IMR-90 (cell line): ENCODE measurements at regions not wholly inside any gene's neighbourhood (a gene's known extent, or its start where the extent isn't known, plus 50 kb on each side); places are given as distances from the start of the nearest gene placed in this dataset.
"Not testable (repeated sequence)": the region's sequence is repeated elsewhere in the genome, so short reads cannot be mapped to it uniquely, and the experiment has no call there.

Source experiments
- ATAC-seq: fragments of 200-7000 bp; cut with Tn5 transposase; 2 replicates; pipeline ENCODE4 v1.9.1; 2020; ENCODE audit warnings: low read depth, mild to moderate bottlenecking, moderate library complexity
- BruUV-seq: library from RNA; stranded (reverse); fragments of 400-500 nt; replicated peaks from 2 replicates; lab custom pipeline; 2021; lab: Mats Ljungman, UMichigan
- CTCF ChIA-PET: fragments of 300-600 bp; formaldehyde crosslinking; extraction: SDS; loops from one replicate; lab custom pipeline; 2021; ENCODE audit warnings: antibody characterized with exemption; lab: Yijun Ruan, JAX
- POLR2A ChIA-PET: fragments of 300-600 bp; sonication (Branson Sonifier 250); formaldehyde crosslinking; loops from one replicate; lab custom pipeline; 2022; ENCODE audit warnings: antibody characterized with exemption; ENCODE audit not compliant: unreplicated experiment; lab: Charles Lee
- DNase-seq: peaks from one replicate; pipeline ENCODE4 v3.0.0; 2013
- H2AFZ ChIP-seq: replicated peaks from 2 replicates; pipeline ENCODE3; 2013; ENCODE audit warnings: low read length, mild to moderate bottlenecking; ENCODE audit not compliant: poor library complexity
- H2AK5ac ChIP-seq: 2 replicates; pipeline ENCODE4 v1.6.1; 2013; ENCODE audit warnings: low read depth, low read length, inconsistent platforms
- H2AK9ac ChIP-seq: replicated peaks from 2 replicates; pipeline ENCODE3; 2013; ENCODE audit warnings: mild to moderate bottlenecking, low read depth, low read length, moderate library complexity; ENCODE audit not compliant: poor library complexity
- H2BK120ac ChIP-seq: 2 replicates; pipeline ENCODE4 v1.6.1; 2013; ENCODE audit warnings: low read depth, low read length, inconsistent platforms
- H2BK15ac ChIP-seq: 3 replicates; pipeline ENCODE4 v1.6.1; 2013; ENCODE audit warnings: low read depth, low read length, inconsistent platforms
- H2BK20ac ChIP-seq: 2 replicates; pipeline ENCODE4 v1.6.1; 2013; ENCODE audit warnings: low read depth, mild to moderate bottlenecking, inconsistent platforms, low read length, moderate library complexity
- H2BK5ac ChIP-seq: 2 replicates; pipeline ENCODE4 v1.6.1; 2013; ENCODE audit warnings: mild to moderate bottlenecking, low read depth, low read length, inconsistent platforms; ENCODE audit not compliant: poor library complexity, severe bottlenecking
- H3K14ac ChIP-seq: replicated peaks from 2 replicates; pipeline ENCODE4 v1.6.1; 2013; ENCODE audit warnings: low read depth, low read length, inconsistent platforms
- H3K18ac ChIP-seq: 2 replicates; pipeline ENCODE4 v1.6.1; 2013; ENCODE audit warnings: low read depth, low read length, control low read depth
- H3K23ac ChIP-seq: 2 replicates; pipeline ENCODE4 v1.6.1; 2013; ENCODE audit warnings: low read depth, low read length, inconsistent platforms
- H3K27ac ChIP-seq: 2 replicates; pipeline ENCODE4 v1.5.1; 2013; ENCODE audit warnings: mild to moderate bottlenecking, control low read depth, low read length; ENCODE audit not compliant: insufficient read depth
- H3K27me3 ChIP-seq: 2 replicates; pipeline ENCODE4 v1.6.1; 2013; ENCODE audit warnings: low read length; ENCODE audit not compliant: control insufficient read depth, insufficient read depth
- H3K36me3 ChIP-seq: 2 replicates; pipeline ENCODE4 v1.6.1; 2013; ENCODE audit warnings: low read length, mixed read lengths; ENCODE audit not compliant: control insufficient read depth, insufficient read depth
- H3K4ac ChIP-seq: 2 replicates; pipeline ENCODE4 v1.6.1; 2013; ENCODE audit warnings: low read depth, low read length, inconsistent platforms
- H3K4me1 ChIP-seq: 2 replicates; pipeline ENCODE4 v1.6.1; 2013; ENCODE audit warnings: low read length, mixed read lengths; ENCODE audit not compliant: control insufficient read depth, insufficient read depth
- H3K4me2 ChIP-seq: 2 replicates; pipeline ENCODE4 v1.6.1; 2013; ENCODE audit warnings: low read depth, mild to moderate bottlenecking, control low read depth, low read length, moderate library complexity
- H3K4me3 ChIP-seq: 2 replicates; pipeline ENCODE4 v1.5.1; 2013; ENCODE audit warnings: low read depth, mild to moderate bottlenecking, control low read depth, low read length, moderate library complexity; ENCODE audit not compliant: insufficient read depth
- H3K56ac ChIP-seq: 2 replicates; pipeline ENCODE4 v1.6.1; 2013; ENCODE audit warnings: low read length, inconsistent platforms; ENCODE audit not compliant: insufficient read depth; ENCODE audit errors: extremely low read depth
- H3K79me1 ChIP-seq, 2 experiments: 2 replicates each; pipeline ENCODE4 v1.6.1; 2013; ENCODE audit warnings: low read length in 2 of 2, inconsistent platforms in 1 of 2, low read depth in 1 of 2
- H3K9ac ChIP-seq: 2 replicates; pipeline ENCODE4 v1.6.1; 2013; ENCODE audit warnings: low read depth, low read length, control low read depth
- H3K9me1 ChIP-seq: 2 replicates; pipeline ENCODE4 v1.6.1; 2013; ENCODE audit warnings: low read length, inconsistent platforms; ENCODE audit not compliant: insufficient read depth
- H3K9me3 ChIP-seq: 2 replicates; pipeline ENCODE4 v1.6.1; 2013; ENCODE audit warnings: low read length; ENCODE audit not compliant: control insufficient read depth, insufficient read depth
- H4K20me1 ChIP-seq: 2 replicates; pipeline ENCODE4 v1.6.1; 2013; ENCODE audit warnings: low read length, inconsistent platforms; ENCODE audit not compliant: insufficient read depth
- H4K5ac ChIP-seq: 2 replicates; pipeline ENCODE4 v1.6.1; 2013; ENCODE audit warnings: mild to moderate bottlenecking, low read depth, low read length, control low read depth
- H4K8ac ChIP-seq, 2 experiments: 2 replicates each; pipeline ENCODE4 v1.6.1; 2013; ENCODE audit warnings: low read depth in 2 of 2, low read length in 2 of 2, control low read depth in 1 of 2, inconsistent platforms in 1 of 2
- H4K91ac ChIP-seq: 2 replicates; pipeline ENCODE4 v1.6.1; 2013; ENCODE audit warnings: low read depth, low read length, inconsistent platforms; ENCODE audit not compliant: insufficient read depth
- WGBS, 2 experiments: methylation state at CpG; one replicate each; pipeline versions ENCODE4 v1.1.5 to v1.1.7; 2013; ENCODE audit warnings: missing lambda C conversion rate in 2 of 2; ENCODE audit not compliant: insufficient read length in 1 of 2; ENCODE audit errors: extremely low coverage in 2 of 2; 5-methylcytosine and 5-hydroxymethylcytosine counted together
- dilution Hi-C: fragments of 300-500 bp; cut with HindIII; formaldehyde crosslinking; loops from one replicate; pipeline ENCODE4 v1.14.3; 2018; ENCODE audit warnings: low sequenced_read_pairs; ENCODE audit not compliant: unreplicated experiment
- in situ Hi-C: fragments of 300-500 bp; cut with MboI; formaldehyde crosslinking; loops from 3 replicates; pipeline ENCODE4 v1.14.3; 2019; ENCODE audit warnings: low sequenced_read_pairs, inconsistent platforms, mixed read lengths
- intact Hi-C: fragments of 100-400 bp; cut with micrococcal nuclease; formaldehyde crosslinking; loops from 2 replicates; pipeline ENCODE4 v1.10.0; 2022

- H3K23ac ChIP-seq, dilution Hi-C loops, H2BK120ac ChIP-seq, BruUV-seq, H3K79me1 ChIP-seq, H3K27ac ChIP-seq, POLR2A ChIA-PET, H3K14ac ChIP-seq, H4K91ac ChIP-seq, H4K8ac ChIP-seq, H2BK15ac ChIP-seq, H2AK9ac ChIP-seq, H3K36me3 ChIP-seq, H2BK20ac ChIP-seq, H4K5ac ChIP-seq, H3K4me1 ChIP-seq, intact Hi-C loops, H2AK5ac ChIP-seq, H3K4me2 ChIP-seq, in situ Hi-C loops, ATAC-seq, H3K9me3 ChIP-seq, H3K56ac ChIP-seq, H3K27me3 ChIP-seq, DNase-seq, H3K18ac ChIP-seq, H2BK5ac ChIP-seq, CTCF ChIA-PET, H2AFZ ChIP-seq, H3K9me1 ChIP-seq, H3K4me3 ChIP-seq, H3K4ac ChIP-seq, H3K9ac ChIP-seq, H4K20me1 ChIP-seq: not testable (repeated sequence)
- WGBS, 2 experiments, result 49% methylated on average over 3 of the region's 7 CpGs; no CpG with 5 or more reads in 1 of the 2 experiments
Measured at GRCh38 chr4:4019071-4019470, 207.7 kb downstream of the OTOP1 start.

- H3K9me1 ChIP-seq, H3K23ac ChIP-seq, intact Hi-C loops, H4K20me1 ChIP-seq, CTCF ChIA-PET, H3K4ac ChIP-seq, H3K4me1 ChIP-seq, H3K9ac ChIP-seq, H3K14ac ChIP-seq, in situ Hi-C loops, H4K91ac ChIP-seq, H2BK5ac ChIP-seq, H2AFZ ChIP-seq, H3K27ac ChIP-seq, H3K18ac ChIP-seq, H2AK5ac ChIP-seq, H2BK20ac ChIP-seq, H3K36me3 ChIP-seq, POLR2A ChIA-PET, H3K56ac ChIP-seq, DNase-seq, H2BK120ac ChIP-seq, H3K27me3 ChIP-seq, H2BK15ac ChIP-seq, H3K79me1 ChIP-seq, dilution Hi-C loops, H4K8ac ChIP-seq, ATAC-seq, H4K5ac ChIP-seq, BruUV-seq, H3K9me3 ChIP-seq, H3K4me2 ChIP-seq, H3K4me3 ChIP-seq, H2AK9ac ChIP-seq: not testable (repeated sequence)
- no CpG with 5 or more reads among the region's 15 CpGs for WGBS, 2 experiments
Measured at GRCh38 chr4:4021161-4021560, 205.6 kb downstream of the OTOP1 start.
